ENCODE measurements at regions not wholly inside any gene's neighbourhood (a gene's known extent, or its start where the extent isn't known, plus 50 kb on each side); places are given as distances from the start of the nearest gene placed in this dataset.
A peak's percentile ranks its signal among the peaks of the same experiment; 100 is the strongest.

DNA sequence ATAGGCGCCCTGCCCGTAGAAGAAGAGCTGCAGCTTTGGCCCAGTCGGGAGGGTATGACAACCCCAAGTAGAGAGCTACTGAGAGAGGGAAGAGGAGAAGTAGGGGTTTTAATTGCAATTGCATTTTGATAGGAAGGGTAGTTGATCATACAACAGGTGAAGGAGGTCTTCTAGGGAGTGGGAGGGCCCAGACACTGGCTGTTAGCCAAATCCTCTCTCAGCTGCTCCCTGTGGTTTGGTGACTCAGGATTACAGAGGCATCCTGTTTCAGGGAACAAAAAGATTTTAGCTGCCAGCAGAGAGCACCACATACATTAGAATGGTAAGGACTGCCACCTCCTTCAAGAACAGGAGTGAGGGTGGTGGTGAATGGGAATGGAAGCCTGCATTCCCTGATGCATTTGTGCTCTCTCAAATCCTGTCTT, 408.9 kb upstream of the THBS1 start:
- H3K4me1 ChIP-seq (ENCODE audit: insufficient read depth, insufficient read length): no peaks in the 10 kb centered on the region
- DNase-seq (ENCODE audit: low read depth, low spot score): peak; percentile 80
- H3K4me3 ChIP-seq (ENCODE audit: insufficient read length, low read depth): no peak overlapping the region
- no peaks in the 10 kb centered on the region for H3K27me3 ChIP-seq (ENCODE audit: insufficient read depth, insufficient read length)
- H3K36me3 ChIP-seq (ENCODE audit: insufficient read depth, insufficient read length, low read length): no peaks in the 10 kb centered on the region
- TF ChIP-seq ZNF274 (IDR thresholded peaks at IDR 0.05; ENCODE audit: low read depth, low read length) (no peak), SUZ12 (IDR thresholded peaks at IDR 0.05; ENCODE audit: extremely low read depth, insufficient read depth, insufficient read length) (no peak)
- H3K9me3 ChIP-seq (ENCODE audit: insufficient read depth, low read length): no peaks in the 10 kb centered on the region
- H3K9ac ChIP-seq (ENCODE audit: insufficient read length, low read depth): no peak overlapping the region

DNA sequence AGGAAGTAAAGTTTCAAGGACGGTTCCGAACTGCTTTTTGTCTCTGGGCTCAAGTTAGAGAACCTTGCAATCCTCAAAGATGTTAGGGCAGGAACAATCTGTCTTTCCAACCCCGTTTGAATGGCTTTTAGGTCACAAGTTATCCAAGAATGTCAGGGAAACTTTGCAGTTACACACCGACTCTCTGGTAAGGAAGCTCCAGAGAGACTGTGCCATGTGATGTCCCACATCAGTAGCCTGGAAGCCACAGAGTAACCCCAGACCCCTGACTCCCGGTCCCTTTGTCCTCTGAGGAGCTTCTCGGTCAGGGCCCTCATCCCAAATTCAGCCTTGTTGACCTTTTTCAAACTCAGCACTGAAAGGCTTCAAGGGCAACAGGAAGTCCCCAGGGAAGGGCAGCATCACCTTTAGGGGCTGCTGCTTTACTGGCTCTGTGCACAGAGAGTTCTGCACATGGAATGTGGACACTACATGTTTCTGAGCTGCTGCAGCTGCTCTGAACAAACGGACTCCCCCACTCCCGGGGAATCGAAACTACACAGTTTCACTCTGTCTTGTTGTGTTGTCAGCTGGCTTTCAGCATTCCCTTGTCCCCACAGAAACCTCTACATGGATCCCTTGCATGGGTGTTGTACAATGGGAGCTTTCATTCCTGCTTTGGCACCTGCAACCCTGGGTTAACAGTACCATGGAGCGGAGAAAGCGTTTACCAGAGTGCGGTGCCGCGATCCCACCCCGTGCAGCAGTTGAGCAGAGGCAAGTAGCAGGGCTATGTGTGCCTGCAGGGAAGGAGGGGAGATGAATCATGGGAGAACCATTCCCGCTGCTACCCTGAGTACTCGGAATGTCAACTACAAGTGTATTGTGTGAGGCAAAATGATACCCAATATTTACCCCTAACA, 408.2 kb upstream of the THBS1 start:
- Histone ChIP-seq H3K4me3 (ENCODE audit: insufficient read length, low read depth) (no peak overlapping the region), H3K9me3 (ENCODE audit: insufficient read depth, low read length) (no peaks in the 10 kb centered on the region), H3K4me1 (ENCODE audit: insufficient read depth, insufficient read length) (no peaks in the 10 kb centered on the region), H3K9ac (ENCODE audit: insufficient read length, low read depth) (no peak overlapping the region), H3K36me3 (ENCODE audit: insufficient read depth, insufficient read length, low read length) (no peaks in the 10 kb centered on the region), H3K27me3 (ENCODE audit: insufficient read depth, insufficient read length) (no peaks in the 10 kb centered on the region)
- TF ChIP-seq ZNF274 (IDR thresholded peaks at IDR 0.05; ENCODE audit: low read depth, low read length): no peak
- TF ChIP-seq SUZ12 (IDR thresholded peaks at IDR 0.05; ENCODE audit: extremely low read depth, insufficient read depth, insufficient read length): no peak
- TF ChIP-seq YY1 (IDR thresholded peaks at IDR 0.05; ENCODE audit: insufficient read depth, insufficient read length): no peak
- no peak for DNase-seq (ENCODE audit: low read depth, low spot score)

DNA sequence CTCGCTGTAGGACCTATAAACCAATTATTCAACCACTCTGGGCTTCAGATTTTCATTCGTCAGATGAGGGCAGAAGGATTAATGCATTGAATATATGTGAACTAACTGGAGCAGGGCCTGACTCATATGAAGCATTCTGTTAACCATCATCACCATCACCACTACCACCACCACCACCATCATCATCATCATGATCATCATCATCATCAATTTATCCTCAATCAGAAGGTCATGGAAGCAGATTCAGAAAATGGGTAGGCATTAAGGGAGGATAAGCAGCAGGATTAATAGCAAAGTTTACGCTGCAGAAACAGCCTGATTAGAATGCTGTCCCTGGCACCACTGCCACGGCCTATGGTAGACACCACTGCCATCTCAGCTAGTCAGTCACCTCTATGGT, 407.5 kb upstream of the THBS1 start:
- Histone ChIP-seq H3K9ac (ENCODE audit: insufficient read length, low read depth) (no peak overlapping the region), H3K4me1 (ENCODE audit: insufficient read depth, insufficient read length) (no peaks in the 10 kb centered on the region), H3K9me3 (ENCODE audit: insufficient read depth, low read length) (no peaks in the 10 kb centered on the region), H3K36me3 (ENCODE audit: insufficient read depth, insufficient read length, low read length) (no peaks in the 10 kb centered on the region), H3K27me3 (ENCODE audit: insufficient read depth, insufficient read length) (no peaks in the 10 kb centered on the region), H3K4me3 (ENCODE audit: insufficient read length, low read depth) (no peak overlapping the region)
- no peak for DNase-seq (ENCODE audit: low read depth, low spot score)
- TF ChIP-seq ZNF274 (IDR thresholded peaks at IDR 0.05; ENCODE audit: low read depth, low read length) (no peak), YY1 (IDR thresholded peaks at IDR 0.05; ENCODE audit: insufficient read depth, insufficient read length) (no peak), SUZ12 (IDR thresholded peaks at IDR 0.05; ENCODE audit: extremely low read depth, insufficient read depth, insufficient read length) (no peak)

DNA sequence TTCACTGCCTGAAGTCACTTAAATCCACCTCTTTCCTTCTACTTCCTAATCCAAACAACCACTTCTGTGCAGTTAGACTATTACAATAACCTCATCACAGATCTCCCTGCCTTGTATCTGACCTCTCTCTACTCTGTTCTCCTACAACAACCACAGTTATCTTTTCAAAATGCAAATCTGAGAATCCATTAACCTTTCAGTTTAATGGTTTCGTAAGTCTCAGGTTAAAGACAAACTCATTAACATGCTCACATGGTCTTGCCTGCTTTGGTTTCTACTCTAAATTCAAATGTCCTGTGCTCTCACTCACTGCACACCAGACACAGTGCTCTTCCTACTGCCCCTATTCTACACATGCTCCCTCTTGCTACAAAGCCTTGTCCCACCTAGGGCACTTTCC, 406.5 kb upstream of the THBS1 start:
- TF ChIP-seq SUZ12 (IDR thresholded peaks at IDR 0.05; ENCODE audit: extremely low read depth, insufficient read depth, insufficient read length): no peak
- TF ChIP-seq YY1 (IDR thresholded peaks at IDR 0.05; ENCODE audit: insufficient read depth, insufficient read length): no peak
- no peak for TF ChIP-seq ZNF274 (IDR thresholded peaks at IDR 0.05; ENCODE audit: low read depth, low read length)
- Histone ChIP-seq H3K4me1 (ENCODE audit: insufficient read depth, insufficient read length) (no peaks in the 10 kb centered on the region), H3K4me3 (ENCODE audit: insufficient read length, low read depth) (no peak overlapping the region), H3K9ac (ENCODE audit: insufficient read length, low read depth) (no peak overlapping the region), H3K27me3 (ENCODE audit: insufficient read depth, insufficient read length) (no peaks in the 10 kb centered on the region), H3K36me3 (ENCODE audit: insufficient read depth, insufficient read length, low read length) (no peaks in the 10 kb centered on the region), H3K9me3 (ENCODE audit: insufficient read depth, low read length) (no peaks in the 10 kb centered on the region)
- no peak for DNase-seq (ENCODE audit: low read depth, low spot score)

DNA sequence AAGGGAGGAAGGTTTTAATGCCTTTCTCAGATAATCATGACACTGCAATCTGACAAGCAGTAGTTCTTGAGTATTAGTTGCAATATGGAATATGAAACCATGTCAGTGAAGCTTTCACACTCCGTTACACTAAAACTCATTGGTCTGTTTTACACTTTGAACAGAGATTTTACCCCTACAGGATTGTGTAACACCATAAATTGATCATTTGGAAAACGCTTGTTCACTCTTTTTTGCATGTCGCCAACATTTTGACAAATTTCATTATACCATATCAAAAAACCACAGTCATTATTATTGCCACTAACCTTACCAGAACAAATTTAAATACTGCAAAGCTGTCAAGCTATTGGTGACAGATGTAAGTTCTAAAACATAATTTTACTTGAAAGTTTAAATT, 404.8 kb upstream of the THBS1 start:
- H3K36me3 ChIP-seq (ENCODE audit: insufficient read depth, insufficient read length, low read length): no peaks in the 10 kb centered on the region
- H3K9me3 ChIP-seq (ENCODE audit: insufficient read depth, low read length): no peaks in the 10 kb centered on the region
- H3K4me1 ChIP-seq (ENCODE audit: insufficient read depth, insufficient read length): no peaks in the 10 kb centered on the region
- DNase-seq (ENCODE audit: low read depth, low spot score): no peak
- TF ChIP-seq YY1 (IDR thresholded peaks at IDR 0.05; ENCODE audit: insufficient read depth, insufficient read length) (no peak), ZNF274 (IDR thresholded peaks at IDR 0.05; ENCODE audit: low read depth, low read length) (no peak), SUZ12 (IDR thresholded peaks at IDR 0.05; ENCODE audit: extremely low read depth, insufficient read depth, insufficient read length) (no peak)
- H3K27me3 ChIP-seq (ENCODE audit: insufficient read depth, insufficient read length): no peaks in the 10 kb centered on the region
- no peak overlapping the region for H3K4me3 ChIP-seq (ENCODE audit: insufficient read length, low read depth)
- no peak overlapping the region for H3K9ac ChIP-seq (ENCODE audit: insufficient read length, low read depth)

DNA sequence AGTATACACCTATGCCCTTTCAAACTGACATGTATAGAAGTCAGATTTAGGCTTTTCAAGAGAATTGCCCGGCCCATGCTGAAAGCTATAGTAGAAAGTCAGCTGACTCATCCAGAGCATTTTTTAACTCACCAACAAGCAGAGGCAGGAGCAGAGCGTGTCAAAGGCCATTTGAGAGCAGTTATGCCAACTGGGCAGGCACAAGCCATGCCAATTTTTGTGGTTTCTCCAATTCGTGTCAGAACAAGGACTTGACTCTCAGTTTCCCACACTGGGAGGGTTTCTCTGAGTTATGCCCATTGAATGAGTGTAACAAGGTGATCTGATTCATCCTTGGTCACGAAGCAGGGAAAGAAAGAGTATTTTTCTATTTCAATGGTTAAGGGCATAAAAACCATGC, 403.3 kb upstream of the THBS1 start:
- no peaks in the 10 kb centered on the region for H3K27me3 ChIP-seq (ENCODE audit: insufficient read depth, insufficient read length)
- DNase-seq (ENCODE audit: low read depth, low spot score): no peak
- TF ChIP-seq SUZ12 (IDR thresholded peaks at IDR 0.05; ENCODE audit: extremely low read depth, insufficient read depth, insufficient read length) (no peak), ZNF274 (IDR thresholded peaks at IDR 0.05; ENCODE audit: low read depth, low read length) (no peak)
- H3K4me3 ChIP-seq (ENCODE audit: insufficient read length, low read depth): no peak overlapping the region
- H3K9ac ChIP-seq (ENCODE audit: insufficient read length, low read depth): no peak overlapping the region
- H3K4me1 ChIP-seq (ENCODE audit: insufficient read depth, insufficient read length): no peaks in the 10 kb centered on the region
- no peaks in the 10 kb centered on the region for H3K36me3 ChIP-seq (ENCODE audit: insufficient read depth, insufficient read length, low read length)
- H3K9me3 ChIP-seq (ENCODE audit: insufficient read depth, low read length): no peaks in the 10 kb centered on the region

DNA sequence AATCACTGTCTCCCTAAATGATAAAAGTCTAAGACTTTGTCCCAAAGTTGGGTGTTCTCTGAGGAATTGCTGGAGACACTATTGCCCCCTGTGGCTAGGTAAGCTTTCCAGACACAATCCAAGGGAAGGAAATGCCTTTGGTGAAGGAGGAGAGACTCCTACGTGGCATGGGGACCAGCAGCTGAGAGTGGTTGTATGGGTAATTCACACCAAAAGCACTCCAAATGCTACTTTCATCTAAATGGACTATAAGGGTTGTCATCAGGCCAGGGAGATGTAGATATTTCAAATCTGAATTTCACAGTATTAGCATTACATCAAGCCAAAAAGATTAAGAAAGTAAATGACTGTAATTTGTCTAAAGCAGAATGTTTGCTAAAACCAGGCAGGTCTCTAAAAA, 400.8 kb upstream of the THBS1 start:
- Histone ChIP-seq H3K36me3 (ENCODE audit: insufficient read depth, insufficient read length, low read length) (no peaks in the 10 kb centered on the region), H3K9me3 (ENCODE audit: insufficient read depth, low read length) (no peaks in the 10 kb centered on the region), H3K27me3 (ENCODE audit: insufficient read depth, insufficient read length) (no peaks in the 10 kb centered on the region), H3K4me1 (ENCODE audit: insufficient read depth, insufficient read length) (no peaks in the 10 kb centered on the region), H3K9ac (ENCODE audit: insufficient read length, low read depth) (no peak overlapping the region), H3K4me3 (ENCODE audit: insufficient read length, low read depth) (no peak overlapping the region)
- TF ChIP-seq ZNF274 (IDR thresholded peaks at IDR 0.05; ENCODE audit: low read depth, low read length): no peak
- no peak for TF ChIP-seq YY1 (IDR thresholded peaks at IDR 0.05; ENCODE audit: insufficient read depth, insufficient read length)
- TF ChIP-seq SUZ12 (IDR thresholded peaks at IDR 0.05; ENCODE audit: extremely low read depth, insufficient read depth, insufficient read length): no peak
- DNase-seq (ENCODE audit: low read depth, low spot score): no peak
